ENCODE measurements at regions not wholly inside any gene's neighbourhood (a gene's known extent, or its start where the extent isn't known, plus 50 kb on each side); places are given as distances from the start of the nearest gene placed in this dataset.
A peak's percentile ranks its signal among the peaks of the same experiment; 100 is the strongest.

DNA sequence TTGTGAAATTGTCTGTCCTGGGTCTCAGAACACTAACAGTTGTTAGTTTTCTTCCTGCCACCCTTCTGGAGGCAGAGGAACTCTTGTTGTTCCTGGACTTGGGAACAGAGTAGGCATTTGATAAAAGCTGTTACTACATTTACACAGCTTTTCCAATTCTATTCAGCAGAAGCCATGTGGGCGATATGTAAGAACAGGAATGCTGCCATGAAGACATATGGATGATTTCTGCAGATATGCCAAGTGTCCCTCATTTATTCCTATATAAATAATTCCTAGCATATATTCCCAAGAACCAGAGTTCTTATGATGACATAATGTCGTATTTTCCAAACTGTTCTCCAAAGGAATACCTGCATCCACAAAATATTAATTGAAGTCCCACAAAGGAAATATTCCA is 135.9 kb upstream of the DAB2 start:
- TF ChIP-seq, protein P1, sequence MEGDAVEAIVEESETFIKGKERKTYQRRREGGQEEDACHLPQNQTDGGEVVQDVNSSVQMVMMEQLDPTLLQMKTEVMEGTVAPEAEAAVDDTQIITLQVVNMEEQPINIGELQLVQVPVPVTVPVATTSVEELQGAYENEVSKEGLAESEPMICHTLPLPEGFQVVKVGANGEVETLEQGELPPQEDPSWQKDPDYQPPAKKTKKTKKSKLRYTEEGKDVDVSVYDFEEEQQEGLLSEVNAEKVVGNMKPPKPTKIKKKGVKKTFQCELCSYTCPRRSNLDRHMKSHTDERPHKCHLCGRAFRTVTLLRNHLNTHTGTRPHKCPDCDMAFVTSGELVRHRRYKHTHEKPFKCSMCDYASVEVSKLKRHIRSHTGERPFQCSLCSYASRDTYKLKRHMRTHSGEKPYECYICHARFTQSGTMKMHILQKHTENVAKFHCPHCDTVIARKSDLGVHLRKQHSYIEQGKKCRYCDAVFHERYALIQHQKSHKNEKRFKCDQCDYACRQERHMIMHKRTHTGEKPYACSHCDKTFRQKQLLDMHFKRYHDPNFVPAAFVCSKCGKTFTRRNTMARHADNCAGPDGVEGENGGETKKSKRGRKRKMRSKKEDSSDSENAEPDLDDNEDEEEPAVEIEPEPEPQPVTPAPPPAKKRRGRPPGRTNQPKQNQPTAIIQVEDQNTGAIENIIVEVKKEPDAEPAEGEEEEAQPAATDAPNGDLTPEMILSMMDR (IDR thresholded peaks at IDR 0.05; ENCODE audit: insufficient read depth, low read depth, low read length, missing control alignments): no peak
- H3K4me3 ChIP-seq (ENCODE audit: low read depth, low read length): no peak overlapping the region
- DNase-seq (ENCODE audit: low read depth): no peak

DNA sequence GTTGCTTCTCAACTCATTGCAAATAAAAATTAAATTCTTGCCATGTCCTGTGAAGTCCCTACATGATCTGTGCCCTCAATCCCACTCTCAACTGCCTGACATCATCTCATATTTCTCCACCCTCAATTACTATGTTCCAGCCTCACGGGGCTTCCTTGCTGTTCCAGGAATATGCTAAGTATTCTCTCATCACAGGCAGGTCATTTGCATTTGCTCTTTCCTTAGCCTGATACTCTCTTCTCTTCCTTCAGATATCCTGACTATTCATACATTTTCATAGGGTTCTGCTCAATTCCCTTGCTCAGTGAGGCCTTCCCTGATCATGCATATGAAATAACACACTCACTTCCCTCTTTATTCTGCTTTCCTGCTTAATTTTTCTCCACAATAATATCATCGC is 135.1 kb upstream of the DAB2 start:
- TF ChIP-seq, protein P1 (IDR thresholded peaks at IDR 0.05; ENCODE audit: insufficient read depth, low read depth, low read length, missing control alignments): no peak
- no peak overlapping the region for H3K4me3 ChIP-seq (ENCODE audit: low read depth, low read length)

DNA sequence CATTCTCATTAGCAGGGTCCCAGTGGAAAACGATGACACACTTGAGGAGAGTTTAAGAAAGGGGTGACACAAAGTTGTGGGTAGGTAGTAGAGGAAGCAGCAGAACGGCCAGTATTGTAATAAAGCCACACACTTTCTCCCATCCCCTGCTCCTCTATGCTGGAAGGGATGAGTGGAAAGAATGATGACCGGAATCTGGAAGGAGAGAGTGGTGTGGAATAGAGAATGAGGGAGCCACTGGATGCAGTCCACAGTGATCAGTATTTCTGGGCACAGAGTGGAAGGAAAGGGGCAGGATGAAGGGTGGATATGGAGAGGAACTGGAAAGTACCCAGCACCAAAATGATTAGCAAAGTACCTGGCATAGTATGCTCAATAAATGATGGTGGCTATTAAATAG is 133.8 kb upstream of the DAB2 start:
- H3K4me3 ChIP-seq (ENCODE audit: low read depth, low read length): no peak overlapping the region
- TF ChIP-seq, protein P1 (IDR thresholded peaks at IDR 0.05; ENCODE audit: insufficient read depth, low read depth, low read length, missing control alignments): no peak
- no peak for DNase-seq (ENCODE audit: low read depth)

More for the DNA sequence above, 135.1 kb upstream of the DAB2 start:
- no peak for DNase-seq (ENCODE audit: low read depth)

DNA sequence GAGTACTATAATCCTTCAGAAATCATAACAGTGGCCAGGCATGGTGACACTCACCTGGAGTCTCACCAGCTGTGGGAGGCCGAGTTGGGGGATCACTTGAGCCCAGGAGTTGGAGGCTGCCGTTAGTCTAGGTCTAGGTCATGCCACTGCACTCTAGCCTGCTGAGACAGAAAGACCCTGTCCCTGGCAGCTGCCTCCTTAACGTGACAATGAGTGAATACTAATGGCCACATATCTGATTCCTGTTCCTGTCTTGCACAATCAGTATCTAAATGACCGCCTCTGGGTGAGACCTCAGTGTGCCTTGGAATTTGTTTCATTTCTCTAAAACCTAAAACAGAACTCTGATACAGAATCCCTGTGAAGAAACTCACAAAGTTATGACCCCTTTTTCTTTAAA is 131.0 kb upstream of the DAB2 start:
- no peak for DNase-seq (ENCODE audit: low read depth)
- TF ChIP-seq, protein P1 (IDR thresholded peaks at IDR 0.05; ENCODE audit: insufficient read depth, low read depth, low read length, missing control alignments): no peak

DNA sequence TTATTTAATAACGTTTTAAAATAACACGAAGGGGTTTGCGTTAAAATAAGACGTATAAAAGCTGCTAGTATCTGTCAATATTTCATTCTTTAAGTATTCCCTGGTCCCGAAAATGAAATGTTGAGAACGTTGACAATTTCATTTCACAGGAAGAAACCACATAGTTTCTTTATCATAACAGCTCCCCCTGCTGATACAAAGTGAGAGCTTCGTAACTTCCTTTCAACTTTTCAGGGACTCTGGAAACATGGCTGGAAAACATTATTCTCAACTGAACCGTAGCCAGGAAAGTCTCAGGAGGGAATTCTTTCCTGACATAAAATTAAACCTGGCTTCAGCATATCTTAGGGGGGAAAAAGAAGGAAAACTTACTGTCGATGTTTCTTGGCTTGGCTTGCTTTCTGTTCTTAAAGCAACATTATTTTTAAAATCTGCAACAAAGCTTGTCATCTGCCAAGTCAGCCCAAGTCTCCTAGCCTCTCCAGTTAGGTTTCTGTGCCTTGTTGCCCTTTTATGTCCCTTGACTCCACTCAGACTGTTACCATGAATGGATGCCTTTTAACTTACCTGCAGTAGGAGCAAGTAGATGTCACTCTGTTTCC is 122.9 kb upstream of the DAB2 start:
- no peak overlapping the region for H3K4me3 ChIP-seq (ENCODE audit: low read depth, low read length)
- TF ChIP-seq, protein P1 (IDR thresholded peaks at IDR 0.05; ENCODE audit: insufficient read depth, low read depth, low read length, missing control alignments): peak; percentile 50
- DNase-seq (ENCODE audit: low read depth): peak; percentile 21

More for the DNA sequence above, 131.0 kb upstream of the DAB2 start:
- H3K4me3 ChIP-seq (ENCODE audit: low read depth, low read length): no peak overlapping the region

DNA sequence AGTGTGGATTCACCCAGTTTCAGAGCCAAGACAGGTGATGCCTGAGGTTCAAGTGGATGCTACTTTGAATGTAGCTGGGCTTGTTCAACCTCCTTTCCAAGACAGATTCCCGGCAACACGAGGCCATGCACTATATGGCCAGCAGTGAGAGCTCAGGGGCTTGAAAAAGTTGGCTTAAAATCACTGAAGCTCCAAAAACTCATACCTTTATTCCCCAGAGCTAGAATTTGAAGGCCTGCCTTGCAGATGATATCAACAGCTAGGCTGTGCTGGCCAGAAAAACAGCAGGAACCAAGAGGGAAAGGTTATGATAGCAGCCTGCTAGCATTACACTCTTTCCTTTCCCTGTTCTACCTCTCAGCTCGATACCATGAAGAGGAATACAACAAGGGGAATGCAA is 120.2 kb upstream of the DAB2 start:
- TF ChIP-seq, protein P1 (IDR thresholded peaks at IDR 0.05; ENCODE audit: insufficient read depth, low read depth, low read length, missing control alignments): no peak
- DNase-seq (ENCODE audit: low read depth): no peak
- no peak overlapping the region for H3K4me3 ChIP-seq (ENCODE audit: low read depth, low read length)

DNA sequence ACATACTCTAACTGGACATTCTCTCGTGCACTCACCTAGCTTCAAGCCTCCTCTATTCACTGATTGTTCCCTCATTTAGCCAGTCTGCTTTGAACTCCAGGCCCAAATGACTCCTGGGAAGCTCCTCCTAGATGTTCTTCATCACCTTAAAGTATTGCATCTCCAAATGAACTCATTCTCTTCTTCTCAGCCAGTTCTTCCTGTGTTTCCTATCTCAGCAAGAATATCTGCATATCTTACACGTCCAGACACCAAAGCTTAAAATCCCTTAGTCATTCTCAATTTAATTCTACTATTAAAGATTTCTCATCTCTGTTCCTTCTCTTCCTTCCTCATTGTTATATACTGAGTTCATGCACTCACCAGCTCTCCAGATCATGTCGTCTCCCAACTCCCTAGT is 118.6 kb upstream of the DAB2 start:
- TF ChIP-seq, protein P1 (IDR thresholded peaks at IDR 0.05; ENCODE audit: insufficient read depth, low read depth, low read length, missing control alignments): no peak
- no peak for DNase-seq (ENCODE audit: low read depth)
- H3K4me3 ChIP-seq (ENCODE audit: low read depth, low read length): no peak overlapping the region
